ENCODE measurements at regions not wholly inside any gene's neighbourhood (a gene's known extent, or its start where the extent isn't known, plus 50 kb on each side); places are given as distances from the start of the nearest gene placed in this dataset.
A peak's percentile ranks its signal among the peaks of the same experiment; 100 is the strongest.
"Not testable (repeated sequence)": the region's sequence is repeated elsewhere in the genome, so short reads cannot be mapped to it uniquely, and the experiment has no call there.

GRCh38 chr14:52124791-52125684, 56.2 kb upstream of the NID2 start:
- H3K4me2 ChIP-seq: no peak overlapping the region
- TF ChIP-seq STAT1 (IDR thresholded peaks at IDR 0.05; ENCODE audit: unreplicated experiment): no peak
- TF ChIP-seq ZNF462 (CRISPR knock-in tag; IDR thresholded peaks at IDR 0.05): peak; percentile 64; the same call in 1 of the 2 replicates
- H3K79me2 ChIP-seq (replicated peaks; ENCODE audit: insufficient read depth): no peaks in the 10 kb centered on the region
- Mint-ChIP-seq H3K27me3 (ENCODE audit: insufficient read depth, low read depth, poor library complexity) (no peaks in the 10 kb centered on the region), H3K36me3 (ENCODE audit: low read depth) (no peaks in the 10 kb centered on the region), H3K4me3 (no peak overlapping the region), H3K4me1 (peaks cover 23% of the 10 kb centered on the region), H3K9me3 (peaks cover 6% of the 10 kb centered on the region; the same call in 2 of the 3 replicates), H3K27ac (no peak overlapping the region)
- H3K27me3 ChIP-seq (ENCODE audit: insufficient read depth): no peaks in the 10 kb centered on the region
- peak; percentile 55 for DNase-seq (ENCODE audit: low spot score)
- no peaks in the 10 kb centered on the region for H3F3A ChIP-seq (replicated peaks; ENCODE audit: low read depth)
- H3K4me1 ChIP-seq (ENCODE audit: insufficient read depth): peaks cover 17% of the 10 kb centered on the region
- H3K36me3 ChIP-seq (ENCODE audit: insufficient read depth): no peaks in the 10 kb centered on the region; the same call in 1 of the 2 replicates
- no peaks in the 10 kb centered on the region; the same call in 1 of the 2 replicates for H3K9me2 ChIP-seq (ENCODE audit: insufficient read depth)
- peak; percentile 81 for ATAC-seq
- H3K4me3 ChIP-seq: no peak overlapping the region
- no peak overlapping the region for H2AFZ ChIP-seq
- H4K20me1 ChIP-seq (replicated peaks; ENCODE audit: insufficient read depth): no peaks in the 10 kb centered on the region
- 0 out of 2 replicates have a peak overlapping the region, but pooled peaks have one; percentile 34 for H3K27ac ChIP-seq (ENCODE audit: low read depth)

GRCh38 chr14:52122163-52122562, 53.3 kb upstream of the NID2 start:
- H3K27ac Mint-ChIP-seq; H3K27ac ChIP-seq (ENCODE audit: low read depth); H3K36me3 ChIP-seq (ENCODE audit: insufficient read depth); H3K4me3 ChIP-seq; H3F3A ChIP-seq (replicated peaks; ENCODE audit: low read depth); ATAC-seq; H3K9me2 ChIP-seq (ENCODE audit: insufficient read depth); H3K79me2 ChIP-seq (replicated peaks; ENCODE audit: insufficient read depth); H2AFZ ChIP-seq; H4K20me1 ChIP-seq (replicated peaks; ENCODE audit: insufficient read depth); H3K4me2 ChIP-seq; H3K36me3 Mint-ChIP-seq (ENCODE audit: low read depth); H3K27me3 ChIP-seq (ENCODE audit: insufficient read depth); DNase-seq (ENCODE audit: low spot score); H3K27me3 Mint-ChIP-seq (ENCODE audit: insufficient read depth, low read depth, poor library complexity); H3K4me3 Mint-ChIP-seq; H3K9me3 Mint-ChIP-seq: not testable (repeated sequence)
- peaks cover 25% of the 10 kb centered on the region for H3K4me1 Mint-ChIP-seq
- H3K4me1 ChIP-seq (ENCODE audit: insufficient read depth): peaks cover 17% of the 10 kb centered on the region

All from GM23338 (cell line).